ENCODE measurements at regions not wholly inside any gene's neighbourhood (a gene's known extent, or its start where the extent isn't known, plus 50 kb on each side); places are given as distances from the start of the nearest gene placed in this dataset.

DNA sequence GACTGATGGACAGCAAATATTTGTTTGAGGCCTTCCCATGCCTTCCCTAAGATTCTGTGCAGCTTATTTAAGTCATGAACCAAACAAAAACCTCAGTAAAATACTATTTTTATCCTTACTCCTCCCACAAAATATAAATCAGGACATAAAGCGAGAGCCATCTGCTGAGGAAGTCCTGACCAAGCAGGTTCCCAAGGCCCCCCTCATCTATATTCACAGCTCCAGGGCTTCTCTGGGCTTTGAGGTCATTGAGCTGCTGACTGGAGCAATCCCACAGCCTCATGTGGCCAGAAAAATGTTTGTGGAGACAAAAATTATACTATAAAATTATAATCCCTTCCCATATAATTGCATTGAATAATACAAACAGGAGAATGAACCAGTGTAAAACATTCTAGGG lies 846.2 kb downstream of the ADGRL2 start:
- Histone ChIP-seq H3K27ac (ENCODE audit: poor library complexity, severe bottlenecking) (no peak overlapping the region), H3K36me3 (ENCODE audit: low read depth) (no peaks in the 10 kb centered on the region), H3K4me1 (ENCODE audit: insufficient read depth, poor library complexity, severe bottlenecking) (no peaks in the 10 kb centered on the region), H3K9me3 (ENCODE audit: severe bottlenecking) (no peaks in the 10 kb centered on the region), H3K4me3 (ENCODE audit: severe bottlenecking) (no peak overlapping the region), H3K27me3 (ENCODE audit: insufficient read depth, poor library complexity, severe bottlenecking) (no peaks in the 10 kb centered on the region)
- DNase-seq (ENCODE audit: low spot score) (no peak), ATAC-seq (ENCODE audit: low read depth) (no peak)
- TF ChIP-seq, protein P1, sequence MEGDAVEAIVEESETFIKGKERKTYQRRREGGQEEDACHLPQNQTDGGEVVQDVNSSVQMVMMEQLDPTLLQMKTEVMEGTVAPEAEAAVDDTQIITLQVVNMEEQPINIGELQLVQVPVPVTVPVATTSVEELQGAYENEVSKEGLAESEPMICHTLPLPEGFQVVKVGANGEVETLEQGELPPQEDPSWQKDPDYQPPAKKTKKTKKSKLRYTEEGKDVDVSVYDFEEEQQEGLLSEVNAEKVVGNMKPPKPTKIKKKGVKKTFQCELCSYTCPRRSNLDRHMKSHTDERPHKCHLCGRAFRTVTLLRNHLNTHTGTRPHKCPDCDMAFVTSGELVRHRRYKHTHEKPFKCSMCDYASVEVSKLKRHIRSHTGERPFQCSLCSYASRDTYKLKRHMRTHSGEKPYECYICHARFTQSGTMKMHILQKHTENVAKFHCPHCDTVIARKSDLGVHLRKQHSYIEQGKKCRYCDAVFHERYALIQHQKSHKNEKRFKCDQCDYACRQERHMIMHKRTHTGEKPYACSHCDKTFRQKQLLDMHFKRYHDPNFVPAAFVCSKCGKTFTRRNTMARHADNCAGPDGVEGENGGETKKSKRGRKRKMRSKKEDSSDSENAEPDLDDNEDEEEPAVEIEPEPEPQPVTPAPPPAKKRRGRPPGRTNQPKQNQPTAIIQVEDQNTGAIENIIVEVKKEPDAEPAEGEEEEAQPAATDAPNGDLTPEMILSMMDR (IDR thresholded peaks at IDR 0.05; ENCODE audit: poor library complexity, severe bottlenecking): no peak

DNA sequence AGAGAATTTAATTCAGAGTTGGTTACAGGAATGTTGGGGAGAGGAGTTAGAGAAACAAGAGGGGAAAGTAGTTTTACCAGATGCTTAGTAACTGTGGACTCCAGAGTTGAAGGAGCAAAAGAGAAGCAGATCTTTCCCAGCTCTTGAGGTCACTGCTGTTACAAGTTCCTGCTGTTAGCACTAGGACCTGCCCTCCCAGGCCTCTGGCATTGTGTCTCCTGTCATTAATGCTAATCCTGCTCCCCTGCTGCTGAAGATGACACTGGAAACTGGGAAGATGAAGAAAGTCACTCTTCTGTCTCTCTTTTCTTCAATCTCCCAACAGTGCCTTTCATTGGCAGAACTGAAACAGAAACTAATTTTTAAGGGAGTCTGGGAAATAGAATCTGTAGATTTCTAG lies 845.6 kb downstream of the ADGRL2 start:
- ATAC-seq (ENCODE audit: low read depth) (no peak), DNase-seq (ENCODE audit: low spot score) (no peak)
- no peaks in the 10 kb centered on the region for H3K36me3 ChIP-seq (ENCODE audit: low read depth)
- TF ChIP-seq, protein P1 (IDR thresholded peaks at IDR 0.05; ENCODE audit: poor library complexity, severe bottlenecking): no peak
- no peak overlapping the region for H3K27ac ChIP-seq (ENCODE audit: poor library complexity, severe bottlenecking)
- no peak overlapping the region for H3K4me3 ChIP-seq (ENCODE audit: severe bottlenecking)
- no peaks in the 10 kb centered on the region for H3K27me3 ChIP-seq (ENCODE audit: insufficient read depth, poor library complexity, severe bottlenecking)
- no peaks in the 10 kb centered on the region for H3K9me3 ChIP-seq (ENCODE audit: severe bottlenecking)
- no peaks in the 10 kb centered on the region for H3K4me1 ChIP-seq (ENCODE audit: insufficient read depth, poor library complexity, severe bottlenecking)

DNA sequence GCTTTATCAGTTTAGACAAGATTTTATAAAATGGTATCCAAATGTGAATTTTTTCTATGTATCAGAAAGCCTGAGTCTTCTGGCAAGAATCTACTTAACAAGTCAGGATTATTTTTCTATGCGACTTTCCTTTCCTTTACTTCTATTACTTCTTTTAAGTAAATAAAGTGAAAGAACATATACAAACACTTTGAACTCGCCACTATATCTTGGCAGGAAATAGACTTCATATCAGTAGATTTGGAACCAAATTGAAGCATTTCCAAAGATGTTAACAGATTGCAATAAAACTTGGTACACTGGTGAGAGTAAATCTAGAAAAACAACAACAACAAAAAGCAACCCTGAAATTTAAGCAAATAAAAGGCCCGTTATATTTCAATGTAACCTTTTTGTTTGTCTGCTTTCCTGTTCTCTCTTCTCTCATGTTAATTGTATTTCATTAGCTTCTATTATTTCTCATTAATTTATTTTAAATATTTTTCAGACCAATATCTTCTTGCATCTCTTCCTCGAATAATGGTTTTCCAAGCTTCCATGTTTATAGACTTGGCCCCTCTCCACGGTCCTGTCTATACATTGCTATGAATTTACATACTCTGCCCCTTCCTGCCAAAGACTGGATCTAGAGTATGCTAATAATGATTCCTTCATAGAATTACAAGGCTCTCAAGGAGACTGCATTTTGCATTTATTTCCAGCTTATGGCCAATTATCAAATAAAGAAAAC lies 843.6 kb downstream of the ADGRL2 start:
- H3K36me3 ChIP-seq (ENCODE audit: low read depth): no peaks in the 10 kb centered on the region

DNA sequence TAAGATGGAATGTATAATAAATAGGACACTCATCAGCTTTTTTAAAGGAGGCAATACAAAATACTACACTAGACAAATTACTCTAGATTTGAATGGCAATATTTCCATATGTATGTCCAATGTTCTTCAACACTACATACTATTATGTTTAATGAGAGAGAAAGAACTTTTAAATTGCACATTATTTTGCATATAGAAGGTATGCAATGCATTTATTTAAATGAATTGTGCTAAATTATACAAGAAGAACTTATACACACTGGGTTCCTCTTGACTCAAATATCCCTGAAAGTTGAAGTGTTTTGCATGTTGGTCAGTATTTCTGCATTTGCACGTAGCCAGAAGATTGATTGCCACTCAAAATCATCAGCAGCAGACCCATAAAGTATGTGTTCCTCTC lies 839.6 kb downstream of the ADGRL2 start:
- DNase-seq (ENCODE audit: low spot score) (no peak), ATAC-seq (ENCODE audit: low read depth) (no peak)
- no peak overlapping the region for H3K27ac ChIP-seq (ENCODE audit: poor library complexity, severe bottlenecking)
- no peaks in the 10 kb centered on the region for H3K36me3 ChIP-seq (ENCODE audit: low read depth)
- no peak overlapping the region for H3K4me3 ChIP-seq (ENCODE audit: severe bottlenecking)
- no peaks in the 10 kb centered on the region for H3K27me3 ChIP-seq (ENCODE audit: insufficient read depth, poor library complexity, severe bottlenecking)
- no peaks in the 10 kb centered on the region for H3K9me3 ChIP-seq (ENCODE audit: severe bottlenecking)
- H3K4me1 ChIP-seq (ENCODE audit: insufficient read depth, poor library complexity, severe bottlenecking): no peaks in the 10 kb centered on the region
- TF ChIP-seq, protein P1 (IDR thresholded peaks at IDR 0.05; ENCODE audit: poor library complexity, severe bottlenecking): no peak

More for the DNA sequence above, 843.6 kb downstream of the ADGRL2 start:
- no peaks in the 10 kb centered on the region for H3K27me3 ChIP-seq (ENCODE audit: insufficient read depth, poor library complexity, severe bottlenecking)
- TF ChIP-seq, protein P1 (IDR thresholded peaks at IDR 0.05; ENCODE audit: poor library complexity, severe bottlenecking): no peak
- no peaks in the 10 kb centered on the region for H3K9me3 ChIP-seq (ENCODE audit: severe bottlenecking)
- ATAC-seq (ENCODE audit: low read depth) (no peak), DNase-seq (ENCODE audit: low spot score) (no peak)
- no peaks in the 10 kb centered on the region for H3K4me1 ChIP-seq (ENCODE audit: insufficient read depth, poor library complexity, severe bottlenecking)
- H3K27ac ChIP-seq (ENCODE audit: poor library complexity, severe bottlenecking): no peak overlapping the region
- no peak overlapping the region for H3K4me3 ChIP-seq (ENCODE audit: severe bottlenecking)

DNA sequence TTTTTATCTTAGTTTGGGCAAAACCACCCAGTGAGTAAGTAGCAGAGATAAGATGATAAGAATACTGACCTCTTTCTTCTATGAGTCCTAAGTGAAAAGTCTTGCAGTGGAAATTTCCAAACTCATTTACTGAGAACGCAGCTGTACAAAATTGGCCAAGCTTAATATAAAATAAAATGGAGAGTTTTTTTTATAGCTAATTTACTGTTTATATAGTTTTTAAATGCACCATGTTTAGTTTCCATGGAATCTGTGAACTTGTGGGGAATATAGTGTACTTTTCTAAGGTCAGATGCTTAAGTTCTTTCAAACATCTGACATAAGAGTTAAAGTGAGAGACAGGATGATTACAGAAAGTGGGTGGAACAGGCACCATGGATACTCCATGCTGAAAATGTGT lies 833.5 kb downstream of the ADGRL2 start:
- Histone ChIP-seq H3K4me3 (ENCODE audit: severe bottlenecking) (no peak overlapping the region), H3K4me1 (ENCODE audit: insufficient read depth, poor library complexity, severe bottlenecking) (peaks cover 8% of the 10 kb centered on the region), H3K27ac (ENCODE audit: poor library complexity, severe bottlenecking) (no peak overlapping the region), H3K9me3 (ENCODE audit: severe bottlenecking) (no peaks in the 10 kb centered on the region), H3K36me3 (ENCODE audit: low read depth) (no peaks in the 10 kb centered on the region), H3K27me3 (ENCODE audit: insufficient read depth, poor library complexity, severe bottlenecking) (no peaks in the 10 kb centered on the region)
- no peak for ATAC-seq (ENCODE audit: low read depth)
- TF ChIP-seq, protein P1 (IDR thresholded peaks at IDR 0.05; ENCODE audit: poor library complexity, severe bottlenecking): no peak
- no peak for DNase-seq (ENCODE audit: low spot score)
